CD4-positive, alpha-beta T cell (primary cell): ENCODE measurements at regions not wholly inside any gene's neighbourhood (a gene's known extent, or its start where the extent isn't known, plus 50 kb on each side); places are given as distances from the start of the nearest gene placed in this dataset.

ENCODE experiments used
- ATAC-seq: fragments of 200-7000 bp; cut with Tn5 transposase; one replicate; pipeline ENCODE4 v1.10.0; 2022; ENCODE audit warnings: mild to moderate bottlenecking; ENCODE audit not compliant: poor library complexity
- CTCF ChIA-PET: fragments of 350-600 bp; sonication (Branson Sonifier 250); formaldehyde crosslinking; loops from one replicate; lab custom pipeline; 2021; ENCODE audit warnings: antibody characterized with exemption, inconsistent platforms; lab: Charles Lee
- POLR2A ChIA-PET: fragments of 350-600 bp; sonication (Branson Sonifier 250); formaldehyde crosslinking; loops from one replicate; lab custom pipeline; 2021; ENCODE audit warnings: antibody characterized with exemption, inconsistent platforms; lab: Charles Lee
- DNase-seq, 14 experiments: peaks; one replicate each; pipeline ENCODE4 v3.0.0-alpha.2; 2013 to 2020; ENCODE audit warnings: mixed read lengths in 2 of 14
- H3K27ac ChIP-seq, 2 donors: one replicate each; pipeline versions ENCODE4 v1.5.1 to v1.7.0; 2013; ENCODE audit warnings: low read length in 2 of 2, low read depth in 1 of 2, mild to moderate bottlenecking in 1 of 2
- H3K27me3 ChIP-seq, 2 experiments: 1 replicate in 1 of 2; 2 replicates in 1 of 2; pipeline versions ENCODE4 v1.6.1 to v1.7.0; 2013; ENCODE audit warnings: low read length in 2 of 2, control low read depth in 1 of 2, mild to moderate bottlenecking in 1 of 2, moderate library complexity in 1 of 2; ENCODE audit not compliant: insufficient read depth in 2 of 2, control insufficient read depth in 1 of 2
- H3K36me3 ChIP-seq: one replicate; pipeline ENCODE4 v1.6.1; 2013; ENCODE audit warnings: low read length, control low read depth; ENCODE audit not compliant: insufficient read depth
- H3K4me1 ChIP-seq: one replicate; pipeline ENCODE4 v1.6.1; 2013; ENCODE audit warnings: low read length, control low read depth; ENCODE audit not compliant: insufficient read depth
- H3K4me3 ChIP-seq: one replicate; pipeline ENCODE4 v1.5.1; 2013; ENCODE audit warnings: mild to moderate bottlenecking, low read length, moderate library complexity
- H3K9me3 ChIP-seq, 2 experiments: 1 replicate in 1 of 2; 2 replicates in 1 of 2; pipeline versions ENCODE4 v1.6.1 to v1.7.0; 2013; ENCODE audit warnings: low read length in 2 of 2, mild to moderate bottlenecking in 2 of 2, control low read depth in 1 of 2, moderate library complexity in 1 of 2; ENCODE audit not compliant: control insufficient read depth in 1 of 2, insufficient read depth in 1 of 2
- H3K27ac Mint-ChIP-seq: one replicate; pipeline ENCODE4 v1.8.0; 2020; ENCODE audit warnings: mixed read lengths
- H3K27me3 Mint-ChIP-seq: one replicate; pipeline ENCODE4 v1.8.0; 2021; ENCODE audit warnings: mixed read lengths
- H3K36me3 Mint-ChIP-seq: one replicate; pipeline ENCODE4 v1.8.0; 2021; ENCODE audit warnings: low read depth, mixed read lengths
- H3K4me1 Mint-ChIP-seq: one replicate; pipeline ENCODE4 v1.8.0; 2021; ENCODE audit warnings: low read depth, mixed read lengths
- H3K4me3 Mint-ChIP-seq: one replicate; pipeline ENCODE4 v1.8.0; 2020; ENCODE audit warnings: mild to moderate bottlenecking, mixed read lengths
- H3K9me3 Mint-ChIP-seq: one replicate; pipeline ENCODE4 v1.8.0; 2020; ENCODE audit warnings: mixed read lengths
- CTCF ChIP-seq: fragments of 200-600 bp; IDR thresholded peaks from one replicate; pipeline ENCODE4 v1.8.0; 2022; ENCODE audit warnings: antibody characterized with exemption, mild to moderate bottlenecking
- intact Hi-C, 2 experiments: fragments of 100-400 bp; cut with DNase I in 1 of 2; cut with micrococcal nuclease in 1 of 2; formaldehyde crosslinking; loops; one replicate each; pipeline versions ENCODE4 v1.15.1 to v1.9.0; 2023 to 2025; cut with DNase I, micrococcal nuclease

- intact Hi-C loops, result no loop called here
- H3K4me3 Mint-ChIP-seq, result no peak overlapping the region
- Histone ChIP-seq H3K4me3 (no peak overlapping the region), H3K36me3 (no peaks in the 10 kb centered on the region), H3K27ac (no peak overlapping the region), H3K27me3 (no peaks in the 10 kb centered on the region), H3K4me1 (no peaks in the 10 kb centered on the region), H3K9me3 (peaks cover 0 to 18% of the 10 kb centered on the region in 2 experiments)
- H3K27ac Mint-ChIP-seq, result no peak overlapping the region
- H3K9me3 Mint-ChIP-seq, result no peaks in the 10 kb centered on the region
- H3K4me1 Mint-ChIP-seq, result no peaks in the 10 kb centered on the region
- CTCF ChIA-PET, result no interaction called here
- H3K36me3 Mint-ChIP-seq, result no peaks in the 10 kb centered on the region
- ATAC-seq (no peak), DNase-seq (no peak)
- TF ChIP-seq CTCF, result no peak
- POLR2A ChIA-PET, result no interaction called here
- H3K27me3 Mint-ChIP-seq, result no peaks in the 10 kb centered on the region
These were observed 56.6 kb downstream of the SLITRK1 start for GRCh38 chr13:83825676-83826075.

GRCh38 chr13:83824560-83824959 lies 57.7 kb downstream of the SLITRK1 start:
- Mint-ChIP-seq H3K27ac (no peak overlapping the region), H3K4me3 (no peak overlapping the region), H3K9me3 (no peaks in the 10 kb centered on the region), H3K36me3 (no peaks in the 10 kb centered on the region), H3K4me1 (no peaks in the 10 kb centered on the region), H3K27me3 (no peaks in the 10 kb centered on the region)
- H3K27me3 ChIP-seq, result no peaks in the 10 kb centered on the region
- no peak for DNase-seq
- no peak for ATAC-seq
- CTCF ChIA-PET, result no interaction called here
- TF ChIP-seq CTCF, result no peak
- no peak overlapping the region for H3K4me3 ChIP-seq
- intact Hi-C loops, result no loop called here
- H3K27ac ChIP-seq, result no peak overlapping the region
- no peaks in the 10 kb centered on the region for H3K36me3 ChIP-seq
- POLR2A ChIA-PET, result no interaction called here
- peaks cover 0 to 14% of the 10 kb centered on the region in 2 experiments for H3K9me3 ChIP-seq
- no peaks in the 10 kb centered on the region for H3K4me1 ChIP-seq

- no peak for TF ChIP-seq CTCF
- H3K9me3 ChIP-seq, result peaks cover 0 to 14% of the 10 kb centered on the region in 2 experiments
- CTCF ChIA-PET, result no interaction called here
- Mint-ChIP-seq H3K36me3 (no peaks in the 10 kb centered on the region), H3K9me3 (no peaks in the 10 kb centered on the region), H3K27ac (no peak overlapping the region), H3K4me3 (no peak overlapping the region), H3K27me3 (no peaks in the 10 kb centered on the region), H3K4me1 (no peaks in the 10 kb centered on the region)
- H3K27me3 ChIP-seq, result no peaks in the 10 kb centered on the region
- no peak for ATAC-seq
- H3K27ac ChIP-seq, result no peak overlapping the region
- H3K4me3 ChIP-seq, result no peak overlapping the region
- no peak for DNase-seq
- POLR2A ChIA-PET, result no interaction called here
- no peaks in the 10 kb centered on the region for H3K4me1 ChIP-seq
- no peaks in the 10 kb centered on the region for H3K36me3 ChIP-seq
- intact Hi-C loops, result no loop called here
These were observed 58.2 kb downstream of the SLITRK1 start for GRCh38 chr13:83824120-83824519.
